ENCODE measurements at regions not wholly inside any gene's neighbourhood (a gene's known extent, or its start where the extent isn't known, plus 50 kb on each side); places are given as distances from the start of the nearest gene placed in this dataset.

DNA sequence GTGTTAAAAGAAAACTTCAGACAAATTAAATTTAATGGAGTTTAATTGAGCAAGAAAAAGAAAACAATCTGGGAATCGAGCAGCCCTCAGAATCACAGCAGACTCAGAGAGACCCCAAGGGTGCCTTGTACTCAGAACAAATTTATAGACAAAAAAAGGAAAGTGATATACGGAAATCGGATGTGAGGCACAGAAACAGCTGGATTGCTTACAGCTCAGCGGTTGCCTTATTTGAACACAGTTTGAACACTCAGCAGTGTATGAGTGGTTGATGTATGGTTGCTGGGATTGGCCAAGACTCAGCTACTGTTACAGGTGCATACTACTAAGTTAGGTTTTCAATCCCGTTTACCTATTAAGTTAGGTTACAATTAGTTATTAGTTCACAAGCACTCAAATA is 103.8 kb upstream of the LYZL1 start:
- TF ChIP-seq, protein P1, sequence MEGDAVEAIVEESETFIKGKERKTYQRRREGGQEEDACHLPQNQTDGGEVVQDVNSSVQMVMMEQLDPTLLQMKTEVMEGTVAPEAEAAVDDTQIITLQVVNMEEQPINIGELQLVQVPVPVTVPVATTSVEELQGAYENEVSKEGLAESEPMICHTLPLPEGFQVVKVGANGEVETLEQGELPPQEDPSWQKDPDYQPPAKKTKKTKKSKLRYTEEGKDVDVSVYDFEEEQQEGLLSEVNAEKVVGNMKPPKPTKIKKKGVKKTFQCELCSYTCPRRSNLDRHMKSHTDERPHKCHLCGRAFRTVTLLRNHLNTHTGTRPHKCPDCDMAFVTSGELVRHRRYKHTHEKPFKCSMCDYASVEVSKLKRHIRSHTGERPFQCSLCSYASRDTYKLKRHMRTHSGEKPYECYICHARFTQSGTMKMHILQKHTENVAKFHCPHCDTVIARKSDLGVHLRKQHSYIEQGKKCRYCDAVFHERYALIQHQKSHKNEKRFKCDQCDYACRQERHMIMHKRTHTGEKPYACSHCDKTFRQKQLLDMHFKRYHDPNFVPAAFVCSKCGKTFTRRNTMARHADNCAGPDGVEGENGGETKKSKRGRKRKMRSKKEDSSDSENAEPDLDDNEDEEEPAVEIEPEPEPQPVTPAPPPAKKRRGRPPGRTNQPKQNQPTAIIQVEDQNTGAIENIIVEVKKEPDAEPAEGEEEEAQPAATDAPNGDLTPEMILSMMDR (IDR thresholded peaks at IDR 0.05; ENCODE audit: low read depth, low read length): no peak
- POLR2A ChIA-PET: no interaction called here
- H3K9me3 ChIP-seq (ENCODE audit: control insufficient read depth, insufficient read depth, low read length): no peaks in the 10 kb centered on the region
- H3K27ac ChIP-seq (ENCODE audit: low read depth, low read length): no peak overlapping the region
- no peak for DNase-seq (ENCODE audit: low read depth, low spot score)
- H3K4me3 ChIP-seq (ENCODE audit: low read depth, low read length): no peak overlapping the region
- H3K27me3 ChIP-seq (ENCODE audit: control insufficient read depth, insufficient read depth, low read length): peaks cover 14% of the 10 kb centered on the region
- CTCF ChIA-PET: no interaction called here

DNA sequence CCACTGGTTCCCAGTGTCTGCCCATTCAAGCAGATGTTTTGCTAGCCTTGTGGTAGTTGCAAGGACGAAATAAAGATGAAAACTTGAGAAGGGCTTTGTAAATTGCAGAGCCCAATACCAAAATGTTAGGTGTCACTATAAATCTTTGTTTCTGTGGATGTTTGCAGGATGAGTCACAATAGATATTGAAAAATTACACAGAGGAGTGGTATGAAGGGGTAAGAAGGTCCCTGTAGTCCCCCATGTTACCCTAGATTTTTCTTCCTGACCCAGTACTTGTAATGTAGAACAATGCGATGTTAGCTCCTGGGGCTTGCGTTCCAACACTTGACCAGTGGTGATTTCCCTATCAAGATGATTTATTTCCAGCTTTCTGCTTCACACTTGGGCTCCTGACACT is 102.6 kb upstream of the LYZL1 start:
- no peak for DNase-seq (ENCODE audit: low read depth, low spot score)
- TF ChIP-seq, protein P1 (IDR thresholded peaks at IDR 0.05; ENCODE audit: low read depth, low read length): no peak
- POLR2A ChIA-PET: no interaction called here
- H3K4me3 ChIP-seq (ENCODE audit: low read depth, low read length): no peak overlapping the region
- H3K27ac ChIP-seq (ENCODE audit: low read depth, low read length): no peak overlapping the region
- H3K9me3 ChIP-seq (ENCODE audit: control insufficient read depth, insufficient read depth, low read length): no peaks in the 10 kb centered on the region
- CTCF ChIA-PET: interaction anchor here (0.6 kb wide), 3 partner anchors 15 to 477 kb away, joined by 3 to 4 read pairs (median 3); no protein-coding TSS in a partner anchor
- H3K27me3 ChIP-seq (ENCODE audit: control insufficient read depth, insufficient read depth, low read length): peaks cover 11% of the 10 kb centered on the region

DNA sequence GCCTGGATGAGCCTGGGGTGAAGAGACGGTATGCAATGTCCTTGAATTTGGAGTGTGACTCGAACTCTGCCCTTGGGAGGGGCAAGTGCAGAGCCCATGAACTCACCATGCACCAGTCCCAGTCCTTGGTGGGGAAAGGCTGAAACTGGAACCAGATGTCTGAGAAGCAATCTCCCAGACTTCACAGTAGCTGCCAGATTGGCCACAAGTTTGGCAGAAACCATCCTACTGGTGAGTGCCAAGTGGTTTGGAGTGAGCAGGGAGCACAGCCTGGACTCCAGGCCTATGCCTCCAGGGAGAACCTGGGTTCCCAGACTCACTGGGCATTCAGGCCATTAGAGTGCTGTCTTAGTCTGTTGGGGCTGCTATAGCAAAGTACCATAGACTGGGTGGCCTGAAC is 99.6 kb upstream of the LYZL1 start:
- TF ChIP-seq, protein P1 (IDR thresholded peaks at IDR 0.05; ENCODE audit: low read depth, low read length): no peak
- Histone ChIP-seq H3K27me3 (ENCODE audit: control insufficient read depth, insufficient read depth, low read length) (peaks cover 14% of the 10 kb centered on the region), H3K4me3 (ENCODE audit: low read depth, low read length) (no peak overlapping the region), H3K27ac (ENCODE audit: low read depth, low read length) (no peak overlapping the region), H3K9me3 (ENCODE audit: control insufficient read depth, insufficient read depth, low read length) (no peaks in the 10 kb centered on the region)
- no peak for DNase-seq (ENCODE audit: low read depth, low spot score)
- ChIA-PET POLR2A (no interaction called here), CTCF (no interaction called here)

DNA sequence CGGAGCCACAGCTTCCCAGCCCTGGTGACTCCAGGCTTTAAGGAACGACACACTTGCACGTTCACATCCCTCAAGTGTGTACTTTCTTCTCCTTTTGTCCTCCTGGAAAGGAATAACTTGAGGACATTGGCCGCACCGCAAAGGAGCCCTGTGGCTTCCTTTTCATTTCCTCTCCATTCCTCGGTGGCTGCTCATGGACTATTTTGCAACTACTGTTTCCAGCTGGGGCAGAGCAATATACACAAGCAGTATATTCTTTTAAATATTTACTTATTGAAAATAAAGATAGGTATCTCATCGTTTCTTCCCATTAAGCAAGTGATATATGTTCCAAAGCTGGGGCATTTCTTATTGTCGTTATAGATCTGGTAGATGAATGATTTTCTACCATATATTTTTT is 97.2 kb upstream of the LYZL1 start:
- Histone ChIP-seq H3K27ac (ENCODE audit: low read depth, low read length) (no peak overlapping the region), H3K9me3 (ENCODE audit: control insufficient read depth, insufficient read depth, low read length) (no peaks in the 10 kb centered on the region), H3K4me3 (ENCODE audit: low read depth, low read length) (no peak overlapping the region), H3K27me3 (ENCODE audit: control insufficient read depth, insufficient read depth, low read length) (peaks cover 25% of the 10 kb centered on the region)
- CTCF ChIA-PET: interaction anchor here (1.2 kb wide), 1 partner anchor 62 kb away, joined by 11 read pairs; no protein-coding TSS in a partner anchor
- no peak for DNase-seq (ENCODE audit: low read depth, low spot score)
- TF ChIP-seq, protein P1 (IDR thresholded peaks at IDR 0.05; ENCODE audit: low read depth, low read length): no peak
- POLR2A ChIA-PET: interaction anchor here (0.7 kb wide), 1 partner anchor 14 kb away, joined by 3 read pairs; no protein-coding TSS in a partner anchor

DNA sequence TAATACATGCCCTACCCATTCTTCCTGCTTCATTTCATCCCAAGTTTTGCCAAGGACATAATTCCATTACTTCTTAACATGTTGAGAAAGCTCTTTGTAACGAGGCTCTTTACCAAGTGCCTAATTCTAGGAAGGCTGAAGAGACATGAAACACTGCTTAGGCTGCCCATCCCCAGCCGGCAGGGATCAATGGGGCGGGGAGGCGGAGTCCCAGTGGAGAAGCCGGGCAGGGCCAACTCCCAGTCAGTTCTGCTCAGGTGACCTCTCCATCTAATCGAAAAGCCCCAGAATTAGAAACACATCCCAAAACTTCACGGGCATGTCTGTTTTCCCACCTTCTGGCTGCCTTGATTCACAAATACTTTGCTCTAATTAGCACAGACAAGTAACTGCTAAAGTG is 89.5 kb upstream of the LYZL1 start:
- ChIA-PET CTCF (interaction anchor here (0.9 kb wide), 2 partner anchors 209 to 535 kb away, joined by 3 read pairs; no protein-coding TSS in a partner anchor), POLR2A (no interaction called here)
- peaks cover 16% of the 10 kb centered on the region for H3K27me3 ChIP-seq (ENCODE audit: control insufficient read depth, insufficient read depth, low read length)

More for the DNA sequence above, 89.5 kb upstream of the LYZL1 start:
- no peak overlapping the region for H3K27ac ChIP-seq (ENCODE audit: low read depth, low read length)
- H3K4me3 ChIP-seq (ENCODE audit: low read depth, low read length): no peak overlapping the region
- DNase-seq (ENCODE audit: low read depth, low spot score): no peak
- H3K9me3 ChIP-seq (ENCODE audit: control insufficient read depth, insufficient read depth, low read length): no peaks in the 10 kb centered on the region
- TF ChIP-seq, protein P1 (IDR thresholded peaks at IDR 0.05; ENCODE audit: low read depth, low read length): no peak
